Loucy (cell line): ENCODE measurements at regions not wholly inside any gene's neighbourhood (a gene's known extent, or its start where the extent isn't known, plus 50 kb on each side); places are given as distances from the start of the nearest gene placed in this dataset.

Experiments used
- H2AFZ ChIP-seq: fragments of 200-600 bp; sonication (generic); 2 replicates; pipeline ENCODE4 v1.6.0; 2016; ENCODE audit warnings: antibody characterized with exemption, mild to moderate bottlenecking, low read length, moderate library complexity
- H3F3A ChIP-seq: fragments of 200-600 bp; 2 replicates; pipeline ENCODE4 v1.6.0; 2016; ENCODE audit warnings: antibody characterized with exemption, low read depth, mild to moderate bottlenecking
- H3K27me3 ChIP-seq: fragments of 200-600 bp; sonication (generic); 2 replicates; pipeline ENCODE4 v1.6.1; 2014; ENCODE audit warnings: low read length, mild to moderate bottlenecking; ENCODE audit not compliant: insufficient read depth, poor library complexity, severe bottlenecking
- H3K36me3 ChIP-seq: fragments of 200-600 bp; sonication (generic); 2 replicates; pipeline ENCODE4 v1.6.1; 2016; ENCODE audit warnings: low read length; ENCODE audit not compliant: insufficient read depth
- H3K4me1 ChIP-seq: fragments of 200-600 bp; sonication (generic); 2 replicates; pipeline ENCODE4 v1.5.1; 2014; ENCODE audit warnings: low read length, mild to moderate bottlenecking; ENCODE audit not compliant: insufficient read depth, poor library complexity, severe bottlenecking
- H3K4me2 ChIP-seq: fragments of 200-600 bp; sonication (generic); 2 replicates; pipeline ENCODE4 v1.6.0; 2014; ENCODE audit warnings: antibody characterized with exemption, low read length, low read depth, mild to moderate bottlenecking; ENCODE audit not compliant: poor library complexity, severe bottlenecking
- H3K4me3 ChIP-seq: fragments of 200-600 bp; sonication (generic); 2 replicates; pipeline ENCODE4 v1.5.1; 2014; ENCODE audit warnings: low read length, mild to moderate bottlenecking, mixed read lengths; ENCODE audit not compliant: poor library complexity, severe bottlenecking
- H3K79me2 ChIP-seq: fragments of 200-600 bp; sonication (generic); 2 replicates; pipeline ENCODE4 v1.6.1; 2014; ENCODE audit warnings: low read length; ENCODE audit not compliant: insufficient read depth
- H3K9ac ChIP-seq: fragments of 200-600 bp; sonication (generic); 2 replicates; pipeline ENCODE4 v1.6.0; 2014; ENCODE audit warnings: mild to moderate bottlenecking, low read depth, low read length, moderate library complexity; ENCODE audit not compliant: poor library complexity, severe bottlenecking
- H3K9me2 ChIP-seq: fragments of 200-600 bp; sonication (generic); replicated peaks from 2 replicates; pipeline ENCODE4 v1.6.1; 2016; ENCODE audit warnings: low read depth, low read length, mixed read lengths
- H3K9me3 ChIP-seq: fragments of 200-600 bp; sonication (generic); 2 replicates; pipeline ENCODE4 v1.6.1; 2014; ENCODE audit warnings: mild to moderate bottlenecking, antibody characterized with exemption, low read length, low read depth; ENCODE audit not compliant: insufficient read depth
- H4K20me1 ChIP-seq: fragments of 200-600 bp; sonication (generic); 2 replicates; pipeline ENCODE4 v1.6.0; 2014; ENCODE audit warnings: antibody characterized with exemption, low read length, mild to moderate bottlenecking; ENCODE audit not compliant: insufficient read depth, poor library complexity, severe bottlenecking
- EZH2phosphoT487 ChIP-seq: fragments of 200-600 bp; IDR thresholded peaks from 2 replicates; pipeline ENCODE4 v1.6.1; 2018; ENCODE audit warnings: antibody characterized with exemption, mild to moderate bottlenecking, moderate library complexity, borderline replicate concordance
- TF ChIP-seq, protein P1 (sequence below): fragments of 200-600 bp; sonication (generic); conservative IDR thresholded peaks from 2 replicates; pipeline ENCODE4 v1.5.1; 2014; ENCODE audit warnings: mild to moderate bottlenecking, antibody characterized with exemption, low read length

DNA sequence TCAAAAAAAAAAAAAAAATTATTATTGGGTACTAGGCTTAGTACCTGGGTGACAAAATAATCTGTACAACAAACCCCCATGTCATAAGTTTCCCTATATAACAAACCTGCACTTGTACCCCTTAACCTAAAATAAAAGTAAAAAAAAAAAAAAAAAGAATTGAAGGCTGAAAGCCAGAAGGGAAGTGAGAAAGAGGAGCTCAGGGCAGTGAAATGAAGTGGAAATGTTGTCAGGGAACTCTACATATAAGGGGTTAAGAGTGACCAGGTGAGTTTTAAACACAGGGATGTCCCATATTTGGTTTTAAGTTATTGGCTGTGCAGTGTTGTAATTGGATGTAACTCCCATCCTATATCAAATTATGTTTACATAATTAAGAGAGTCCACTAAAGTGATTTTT is 85.7 kb upstream of the ABCD3 start:
- no peaks in the 10 kb centered on the region for H3K36me3 ChIP-seq
- H3K9me2 ChIP-seq, result no peaks in the 10 kb centered on the region
- no peaks in the 10 kb centered on the region for H4K20me1 ChIP-seq
- H2AFZ ChIP-seq, result no peak overlapping the region
- no peaks in the 10 kb centered on the region for H3K27me3 ChIP-seq
- H3K4me3 ChIP-seq, result no peak overlapping the region
- no peaks in the 10 kb centered on the region for H3K9me3 ChIP-seq
- TF ChIP-seq, protein P1, sequence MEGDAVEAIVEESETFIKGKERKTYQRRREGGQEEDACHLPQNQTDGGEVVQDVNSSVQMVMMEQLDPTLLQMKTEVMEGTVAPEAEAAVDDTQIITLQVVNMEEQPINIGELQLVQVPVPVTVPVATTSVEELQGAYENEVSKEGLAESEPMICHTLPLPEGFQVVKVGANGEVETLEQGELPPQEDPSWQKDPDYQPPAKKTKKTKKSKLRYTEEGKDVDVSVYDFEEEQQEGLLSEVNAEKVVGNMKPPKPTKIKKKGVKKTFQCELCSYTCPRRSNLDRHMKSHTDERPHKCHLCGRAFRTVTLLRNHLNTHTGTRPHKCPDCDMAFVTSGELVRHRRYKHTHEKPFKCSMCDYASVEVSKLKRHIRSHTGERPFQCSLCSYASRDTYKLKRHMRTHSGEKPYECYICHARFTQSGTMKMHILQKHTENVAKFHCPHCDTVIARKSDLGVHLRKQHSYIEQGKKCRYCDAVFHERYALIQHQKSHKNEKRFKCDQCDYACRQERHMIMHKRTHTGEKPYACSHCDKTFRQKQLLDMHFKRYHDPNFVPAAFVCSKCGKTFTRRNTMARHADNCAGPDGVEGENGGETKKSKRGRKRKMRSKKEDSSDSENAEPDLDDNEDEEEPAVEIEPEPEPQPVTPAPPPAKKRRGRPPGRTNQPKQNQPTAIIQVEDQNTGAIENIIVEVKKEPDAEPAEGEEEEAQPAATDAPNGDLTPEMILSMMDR, result no peak
- no peak for TF ChIP-seq EZH2phosphoT487
- no peak overlapping the region for H3K9ac ChIP-seq
- H3K4me2 ChIP-seq, result no peak overlapping the region
- no peaks in the 10 kb centered on the region for H3K4me1 ChIP-seq
- H3F3A ChIP-seq, result no peaks in the 10 kb centered on the region
- H3K79me2 ChIP-seq, result no peaks in the 10 kb centered on the region

DNA sequence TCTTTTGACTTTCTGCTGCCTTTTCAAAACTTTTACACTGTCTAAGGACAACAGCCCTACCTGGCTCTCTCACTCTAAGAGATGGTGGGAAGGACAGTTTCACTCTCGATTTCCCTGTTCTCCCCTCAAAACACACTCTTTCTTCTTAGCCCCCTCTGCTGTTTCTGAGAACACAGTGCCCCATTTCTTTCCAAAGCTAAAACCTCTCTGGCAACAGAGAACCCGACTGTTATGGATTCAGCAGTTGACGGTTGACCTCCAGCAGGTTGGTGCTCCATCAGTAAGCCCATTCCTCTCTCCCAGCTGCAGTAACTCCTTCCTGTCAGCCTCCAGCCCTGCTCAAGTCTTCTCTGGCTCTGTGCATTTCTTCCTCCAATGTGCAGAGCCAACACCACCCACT is 88.2 kb upstream of the ABCD3 start:
- Histone ChIP-seq H3K9ac (no peak overlapping the region), H3K9me3 (no peaks in the 10 kb centered on the region), H2AFZ (peak overlapping the region; percentile 42), H3K79me2 (no peaks in the 10 kb centered on the region), H3K4me2 (no peak overlapping the region), H3K4me3 (no peak overlapping the region), H3K27me3 (no peaks in the 10 kb centered on the region), H4K20me1 (no peaks in the 10 kb centered on the region), H3K36me3 (no peaks in the 10 kb centered on the region), H3K4me1 (peaks cover 9% of the 10 kb centered on the region), H3F3A (no peaks in the 10 kb centered on the region), H3K9me2 (no peaks in the 10 kb centered on the region)
- TF ChIP-seq EZH2phosphoT487, result no peak
- TF ChIP-seq, protein P1, result peak; percentile 70

DNA sequence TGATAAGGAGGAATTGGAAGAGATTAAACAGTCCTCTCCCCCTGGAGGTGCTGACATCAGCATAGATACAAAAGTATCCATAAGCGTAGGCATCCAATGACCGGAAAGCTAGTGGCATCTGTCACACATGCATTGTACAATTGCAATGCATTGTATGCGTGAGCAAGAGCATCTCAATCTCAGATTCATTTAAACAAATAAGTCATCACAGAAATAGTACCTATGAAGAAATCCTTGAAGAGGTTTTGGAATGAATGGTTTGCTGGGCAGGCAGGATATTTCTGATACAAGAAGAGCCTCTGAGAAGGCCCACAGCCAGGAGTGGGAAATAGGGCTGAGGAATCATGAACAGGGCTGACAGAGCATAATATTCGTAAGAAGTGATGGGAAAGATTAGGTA is 88.9 kb upstream of the ABCD3 start:
- Histone ChIP-seq H3K36me3 (no peaks in the 10 kb centered on the region), H3K9me2 (no peaks in the 10 kb centered on the region), H3K4me1 (peaks cover 9% of the 10 kb centered on the region), H3K4me2 (no peak overlapping the region), H3K9me3 (no peaks in the 10 kb centered on the region), H4K20me1 (no peaks in the 10 kb centered on the region), H3K79me2 (no peaks in the 10 kb centered on the region), H3K4me3 (no peak overlapping the region), H2AFZ (no peak overlapping the region), H3K9ac (no peak overlapping the region), H3F3A (no peaks in the 10 kb centered on the region), H3K27me3 (no peaks in the 10 kb centered on the region)
- TF ChIP-seq EZH2phosphoT487, result no peak
- TF ChIP-seq, protein P1, result no peak
